T-cell (primary cell): ENCODE measurements at regions not wholly inside any gene's neighbourhood (a gene's known extent, or its start where the extent isn't known, plus 50 kb on each side); places are given as distances from the start of the nearest gene placed in this dataset.

Source experiments
- ATAC-seq, 4 experiments: fragments of 200-7000 bp in 3 of 4; fragments of 150-1000 bp in 1 of 4; cut with Tn5 transposase; replicated peaks in 1 of 4; 1 replicate in 3 of 4; 2 replicates in 1 of 4; pipeline ENCODE4 v1.10.0; 2021; ENCODE audit warnings: moderate library complexity in 3 of 4, mild to moderate bottlenecking in 2 of 4, moderate number of reproducible peaks in 1 of 4
- CTCF ChIA-PET, 2 donors: fragments of 300-600 bp; sonication (Branson Sonifier 250); formaldehyde crosslinking; loops; one replicate each; lab custom pipeline; 2022; ENCODE audit warnings: antibody characterized with exemption in 2 of 2; lab: Charles Lee
- POLR2A ChIA-PET, 2 donors: fragments of 300-600 bp; sonication (Branson Sonifier 250); formaldehyde crosslinking; loops; one replicate each; lab custom pipeline; 2022; ENCODE audit warnings: antibody characterized with exemption in 2 of 2; lab: Charles Lee
- DNase-seq, 35 experiments: peaks; one replicate each; pipeline versions ENCODE4 v3.0.0 to v3.0.0-alpha.2; 2013 to 2023
- H3K27ac ChIP-seq: one replicate; pipeline ENCODE4 v1.5.1; 2013; ENCODE audit warnings: low read length
- H3K27me3 ChIP-seq, 2 experiments: replicated peaks in 1 of 2; 1 replicate in 1 of 2; 2 replicates in 1 of 2; pipeline versions ENCODE4 v1.6.1 to v1.7.0; 2013; ENCODE audit warnings: low read length in 1 of 2, mixed read lengths in 1 of 2; ENCODE audit not compliant: control insufficient read depth in 2 of 2, insufficient read depth in 2 of 2; ENCODE audit errors: extremely low read depth in 1 of 2
- H3K36me3 ChIP-seq, 2 donors: 1 replicate in 1 of 2; 2 replicates in 1 of 2; pipeline versions ENCODE4 v1.6.1 to v1.7.0; 2013; ENCODE audit warnings: low read length in 1 of 2; ENCODE audit not compliant: control insufficient read depth in 2 of 2, insufficient read depth in 1 of 2; ENCODE audit errors: extremely low read depth in 1 of 2
- H3K4me1 ChIP-seq, 2 experiments: 1 replicate in 1 of 2; 2 replicates in 1 of 2; pipeline versions ENCODE4 v1.6.1 to v1.7.0; 2013; ENCODE audit warnings: low read length in 2 of 2, mixed read lengths in 1 of 2; ENCODE audit not compliant: insufficient read depth in 2 of 2, control insufficient read depth in 1 of 2; ENCODE audit errors: extremely low read depth in 1 of 2
- H3K4me3 ChIP-seq, 2 donors: 1 replicate in 1 of 2; 2 replicates in 1 of 2; pipeline versions ENCODE4 v1.5.1 to v1.7.0; 2013; ENCODE audit warnings: mild to moderate bottlenecking in 2 of 2, low read length in 1 of 2, moderate library complexity in 1 of 2; ENCODE audit not compliant: control insufficient read depth in 1 of 2; ENCODE audit errors: extremely low read depth in 1 of 2
- H3K9me3 ChIP-seq: 2 replicates; pipeline ENCODE4 v1.7.0; 2013
- H3K27ac Mint-ChIP-seq, 2 donors: one replicate each; pipeline ENCODE4 v1.8.0; 2020 to 2021; ENCODE audit warnings: mild to moderate bottlenecking in 2 of 2, mixed read lengths in 2 of 2
- H3K27me3 Mint-ChIP-seq, 2 donors: one replicate each; pipeline ENCODE4 v1.8.0; 2021 to 2022; ENCODE audit warnings: mixed read lengths in 2 of 2
- H3K36me3 Mint-ChIP-seq: one replicate; pipeline ENCODE4 v1.8.0; 2021; ENCODE audit warnings: mixed read lengths
- H3K4me1 Mint-ChIP-seq, 3 donors: one replicate each; pipeline ENCODE4 v1.8.0; 2020 to 2022; ENCODE audit warnings: mixed read lengths in 3 of 3, mild to moderate bottlenecking in 1 of 3
- H3K4me3 Mint-ChIP-seq, 3 donors: one replicate each; pipeline ENCODE4 v1.8.0; 2020 to 2022; ENCODE audit warnings: mild to moderate bottlenecking in 3 of 3, mixed read lengths in 3 of 3, moderate library complexity in 3 of 3
- H3K9me3 Mint-ChIP-seq, 3 donors: one replicate each; pipeline ENCODE4 v1.8.0; 2020 to 2022; ENCODE audit warnings: mixed read lengths in 3 of 3
- WGBS: methylation state at CpG from one replicate; pipeline ENCODE4 v1.1.5; 2013; ENCODE audit warnings: missing lambda C conversion rate; ENCODE audit not compliant: insufficient coverage; 5-methylcytosine and 5-hydroxymethylcytosine counted together

GRCh38 chr1:68800182-68800581 lies 303.3 kb upstream of the DEPDC1 start:
- Mint-ChIP-seq H3K4me1 (no peaks in the 10 kb centered on the region), H3K27ac (no peak overlapping the region), H3K27me3 (no peaks in the 10 kb centered on the region), H3K9me3 (peaks cover 3 to 13% (median 3%) of the 10 kb centered on the region in 3 donors), H3K36me3 (no peaks in the 10 kb centered on the region), H3K4me3 (no peak overlapping the region)
- WGBS: no CpG with 5 or more reads among the region's 1 CpG
- DNase-seq: no peak
- no peaks in the 10 kb centered on the region for H3K4me1 ChIP-seq
- no peak overlapping the region for H3K27ac ChIP-seq
- H3K27me3 ChIP-seq: no peaks in the 10 kb centered on the region
- ATAC-seq: no peak
- ChIA-PET POLR2A (no interaction called here), CTCF (no interaction called here)
- H3K9me3 ChIP-seq: no peaks in the 10 kb centered on the region
- H3K36me3 ChIP-seq: no peaks in the 10 kb centered on the region
- H3K4me3 ChIP-seq: no peak overlapping the region

DNA sequence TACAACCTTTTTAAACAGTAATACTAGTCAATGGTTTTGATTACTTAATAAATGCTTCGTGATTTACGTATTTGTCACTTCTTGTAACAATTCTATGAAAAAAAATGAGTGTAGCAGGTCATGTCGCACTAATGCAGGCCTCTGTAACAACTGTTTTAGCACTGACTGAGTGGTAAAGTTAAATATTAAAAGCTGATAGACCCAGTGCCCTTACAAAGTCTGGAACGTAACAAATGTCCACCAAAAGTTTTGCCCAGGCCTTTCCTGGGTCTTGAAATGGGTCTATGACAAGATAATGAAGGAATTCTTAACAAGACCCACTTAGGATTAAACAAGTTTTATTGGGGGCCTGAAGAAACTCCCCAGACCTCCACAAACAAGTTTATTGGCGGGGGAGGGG lies 304.6 kb upstream of the DEPDC1 start:
- no peaks in the 10 kb centered on the region for H3K36me3 ChIP-seq
- ChIA-PET POLR2A (no interaction called here), CTCF (no interaction called here)
- Mint-ChIP-seq H3K27ac (no peak overlapping the region), H3K36me3 (no peaks in the 10 kb centered on the region), H3K9me3 (peaks cover 0 to 13% (median 3%) of the 10 kb centered on the region in 3 donors), H3K4me1 (no peaks in the 10 kb centered on the region), H3K4me3 (no peak overlapping the region), H3K27me3 (no peaks in the 10 kb centered on the region)
- no peak for DNase-seq
- WGBS: 57% methylated on average over 1 of the region's 5 CpGs
- no peaks in the 10 kb centered on the region for H3K9me3 ChIP-seq
- ATAC-seq: no peak
- H3K27ac ChIP-seq: no peak overlapping the region
- no peak overlapping the region for H3K4me3 ChIP-seq
- H3K4me1 ChIP-seq: no peaks in the 10 kb centered on the region
- no peaks in the 10 kb centered on the region for H3K27me3 ChIP-seq

- Mint-ChIP-seq H3K36me3 (no peaks in the 10 kb centered on the region), H3K27ac (no peak overlapping the region), H3K27me3 (no peaks in the 10 kb centered on the region), H3K4me3 (no peak overlapping the region), H3K4me1 (no peaks in the 10 kb centered on the region), H3K9me3 (peaks cover 0 to 10% (median 0%) of the 10 kb centered on the region in 3 donors)
- H3K27ac ChIP-seq: no peak overlapping the region
- CTCF ChIA-PET: no interaction called here
- POLR2A ChIA-PET: no interaction called here
- DNase-seq: no peak
- no peak for ATAC-seq
- H3K27me3 ChIP-seq: no peaks in the 10 kb centered on the region
- no peaks in the 10 kb centered on the region for H3K4me1 ChIP-seq
- no peak overlapping the region for H3K4me3 ChIP-seq
- WGBS: 88% methylated on average over 1 of the region's 2 CpGs
- no peaks in the 10 kb centered on the region for H3K9me3 ChIP-seq
- no peaks in the 10 kb centered on the region for H3K36me3 ChIP-seq
Measured at GRCh38 chr1:68805097-68805641, 308.3 kb upstream of the DEPDC1 start.

DNA sequence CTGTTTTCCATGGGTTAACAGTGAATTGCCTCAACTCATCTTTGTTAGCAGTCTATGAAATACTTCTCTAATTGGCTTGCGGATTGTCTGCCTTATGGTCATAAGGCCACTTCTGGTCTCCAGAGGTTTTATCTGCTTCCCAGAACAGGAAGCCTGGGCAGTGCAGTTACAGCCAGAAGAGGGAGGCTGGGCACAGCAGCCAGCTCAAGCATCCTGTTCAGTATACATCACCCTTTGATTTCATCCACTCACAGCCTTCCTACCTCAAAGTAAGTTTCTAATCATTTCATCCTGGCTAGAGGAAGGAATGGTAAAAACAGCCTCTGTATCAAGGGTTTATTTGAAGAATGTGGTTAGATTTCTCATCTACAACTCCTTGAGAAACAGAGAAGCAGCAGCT lies 311.5 kb upstream of the DEPDC1 start:
- Mint-ChIP-seq H3K27ac (no peak overlapping the region), H3K27me3 (no peaks in the 10 kb centered on the region), H3K4me3 (no peak overlapping the region), H3K9me3 (peaks cover 2 to 16% (median 6%) of the 10 kb centered on the region in 3 donors), H3K36me3 (no peaks in the 10 kb centered on the region), H3K4me1 (no peaks in the 10 kb centered on the region)
- no peak overlapping the region for H3K4me3 ChIP-seq
- H3K27ac ChIP-seq: no peak overlapping the region
- ATAC-seq (no peak), DNase-seq (no peak)
- CTCF ChIA-PET: no interaction called here
- POLR2A ChIA-PET: no interaction called here
- no peaks in the 10 kb centered on the region for H3K4me1 ChIP-seq
- H3K27me3 ChIP-seq: no peaks in the 10 kb centered on the region
- H3K36me3 ChIP-seq: no peaks in the 10 kb centered on the region
- no peaks in the 10 kb centered on the region for H3K9me3 ChIP-seq
- 44% methylated on average over 1 of the region's 1 CpG for WGBS

GRCh38 chr1:68811806-68812205 lies 314.9 kb upstream of the DEPDC1 start:
- Mint-ChIP-seq H3K27me3 (no peaks in the 10 kb centered on the region), H3K36me3 (no peaks in the 10 kb centered on the region), H3K9me3 (peaks cover 2 to 6% (median 6%) of the 10 kb centered on the region in 3 donors), H3K4me1 (no peaks in the 10 kb centered on the region), H3K27ac (no peak overlapping the region), H3K4me3 (no peak overlapping the region)
- ATAC-seq: no peak
- H3K4me1 ChIP-seq: no peaks in the 10 kb centered on the region
- no peak overlapping the region for H3K27ac ChIP-seq
- H3K27me3 ChIP-seq: no peaks in the 10 kb centered on the region
- no peaks in the 10 kb centered on the region for H3K36me3 ChIP-seq
- 80% methylated on average over 1 of the region's 5 CpGs for WGBS
- DNase-seq: no peak
- ChIA-PET POLR2A (no interaction called here), CTCF (no interaction called here)
- H3K4me3 ChIP-seq: no peak overlapping the region
- H3K9me3 ChIP-seq: no peaks in the 10 kb centered on the region

DNA sequence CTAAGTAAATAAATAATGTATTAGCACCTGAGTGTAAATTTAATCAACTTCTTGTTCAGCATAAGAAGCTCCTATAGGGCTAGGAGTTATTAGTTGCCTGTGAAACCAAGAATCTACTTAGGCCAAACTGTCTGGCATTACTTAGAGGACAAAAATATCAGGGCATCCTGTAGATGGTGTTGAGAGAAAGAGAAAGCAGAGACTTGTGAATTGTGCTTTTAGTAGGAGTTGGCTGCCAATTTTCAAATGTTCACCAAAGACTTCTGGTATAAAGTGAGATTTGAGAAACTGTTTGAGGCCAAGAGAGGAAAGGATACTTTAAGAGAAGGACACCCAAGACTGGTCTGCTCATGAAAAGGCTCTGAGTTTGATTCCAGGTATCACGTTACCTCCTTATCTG lies 315.5 kb upstream of the DEPDC1 start:
- Histone ChIP-seq H3K27ac (no peak overlapping the region), H3K9me3 (no peaks in the 10 kb centered on the region), H3K4me3 (no peak overlapping the region), H3K4me1 (no peaks in the 10 kb centered on the region), H3K27me3 (no peaks in the 10 kb centered on the region), H3K36me3 (no peaks in the 10 kb centered on the region)
- DNase-seq: no peak
- Mint-ChIP-seq H3K27me3 (no peaks in the 10 kb centered on the region), H3K4me3 (no peak overlapping the region), H3K27ac (no peak overlapping the region), H3K9me3 (peaks cover 2 to 6% (median 6%) of the 10 kb centered on the region in 3 donors), H3K36me3 (no peaks in the 10 kb centered on the region), H3K4me1 (no peaks in the 10 kb centered on the region)
- CTCF ChIA-PET: no interaction called here
- WGBS: 56% methylated on average over 1 of the region's 1 CpG
- no peak for ATAC-seq
- POLR2A ChIA-PET: no interaction called here

GRCh38 chr1:68814067-68814466 lies 317.2 kb upstream of the DEPDC1 start:
- Histone ChIP-seq H3K27ac (no peak overlapping the region), H3K4me1 (no peaks in the 10 kb centered on the region), H3K4me3 (no peak overlapping the region), H3K36me3 (no peaks in the 10 kb centered on the region), H3K27me3 (no peaks in the 10 kb centered on the region), H3K9me3 (no peaks in the 10 kb centered on the region)
- 83% methylated on average over 1 of the region's 2 CpGs for WGBS
- POLR2A ChIA-PET: no interaction called here
- H3K4me1 Mint-ChIP-seq: no peaks in the 10 kb centered on the region
- H3K9me3 Mint-ChIP-seq: peaks cover 2 to 9% (median 6%) of the 10 kb centered on the region in 3 donors
- no peak overlapping the region for H3K27ac Mint-ChIP-seq
- no peak overlapping the region for H3K4me3 Mint-ChIP-seq
- no peak for ATAC-seq
- CTCF ChIA-PET: no interaction called here
- H3K27me3 Mint-ChIP-seq: no peaks in the 10 kb centered on the region
- no peaks in the 10 kb centered on the region for H3K36me3 Mint-ChIP-seq
- DNase-seq: no peak
